ENCODE measurements at regions not wholly inside any gene's neighbourhood (a gene's known extent, or its start where the extent isn't known, plus 50 kb on each side); places are given as distances from the start of the nearest gene placed in this dataset.

DNA sequence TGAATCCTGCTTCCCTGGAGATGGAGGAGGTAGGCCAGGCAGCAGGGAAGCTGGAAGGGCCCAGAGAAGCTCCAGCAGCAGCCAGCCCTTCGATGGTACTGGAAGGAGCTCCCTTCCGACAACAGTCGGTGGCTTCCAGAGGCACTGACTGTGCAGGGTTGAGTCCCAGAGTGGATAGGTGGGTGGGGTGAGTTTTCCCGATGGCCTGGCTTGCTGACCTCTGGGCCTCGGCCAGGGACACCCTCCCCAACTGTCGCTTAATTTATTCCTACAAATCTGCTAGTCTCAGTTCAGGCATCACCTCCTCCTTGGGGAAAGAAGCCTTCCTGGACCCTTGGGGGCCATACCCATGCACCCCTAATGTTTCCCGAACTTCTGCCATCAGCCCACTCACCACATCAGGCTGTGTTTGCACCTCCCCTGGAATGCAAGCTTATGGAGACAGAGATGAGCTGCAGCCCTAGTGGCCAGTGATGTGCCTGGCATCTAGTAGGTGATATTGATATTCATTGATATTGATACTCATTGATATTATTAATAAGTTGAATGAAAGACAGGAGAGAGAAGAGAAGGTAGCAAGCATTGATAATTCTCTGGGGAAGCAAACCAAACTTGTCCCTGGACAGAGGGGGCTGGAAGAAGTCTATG lies 104.6 kb upstream of the BOD1 start:
- DNase-seq, result no peak
- H3K4me1 Mint-ChIP-seq (ENCODE audit: low read depth, unreplicated experiment), result peaks cover 46% of the 10 kb centered on the region
- peaks cover 17% of the 10 kb centered on the region for H3K9me3 Mint-ChIP-seq (ENCODE audit: unreplicated experiment)
- peaks cover 17% of the 10 kb centered on the region for H3K27me3 Mint-ChIP-seq (ENCODE audit: unreplicated experiment)
- H3K27ac Mint-ChIP-seq (ENCODE audit: unreplicated experiment), result peak overlapping the region; percentile 98
- peak overlapping the region; percentile 82 for H3K4me3 Mint-ChIP-seq (ENCODE audit: unreplicated experiment)
- no peaks in the 10 kb centered on the region for H3K36me3 Mint-ChIP-seq (ENCODE audit: unreplicated experiment)
- TF ChIP-seq, protein P1, sequence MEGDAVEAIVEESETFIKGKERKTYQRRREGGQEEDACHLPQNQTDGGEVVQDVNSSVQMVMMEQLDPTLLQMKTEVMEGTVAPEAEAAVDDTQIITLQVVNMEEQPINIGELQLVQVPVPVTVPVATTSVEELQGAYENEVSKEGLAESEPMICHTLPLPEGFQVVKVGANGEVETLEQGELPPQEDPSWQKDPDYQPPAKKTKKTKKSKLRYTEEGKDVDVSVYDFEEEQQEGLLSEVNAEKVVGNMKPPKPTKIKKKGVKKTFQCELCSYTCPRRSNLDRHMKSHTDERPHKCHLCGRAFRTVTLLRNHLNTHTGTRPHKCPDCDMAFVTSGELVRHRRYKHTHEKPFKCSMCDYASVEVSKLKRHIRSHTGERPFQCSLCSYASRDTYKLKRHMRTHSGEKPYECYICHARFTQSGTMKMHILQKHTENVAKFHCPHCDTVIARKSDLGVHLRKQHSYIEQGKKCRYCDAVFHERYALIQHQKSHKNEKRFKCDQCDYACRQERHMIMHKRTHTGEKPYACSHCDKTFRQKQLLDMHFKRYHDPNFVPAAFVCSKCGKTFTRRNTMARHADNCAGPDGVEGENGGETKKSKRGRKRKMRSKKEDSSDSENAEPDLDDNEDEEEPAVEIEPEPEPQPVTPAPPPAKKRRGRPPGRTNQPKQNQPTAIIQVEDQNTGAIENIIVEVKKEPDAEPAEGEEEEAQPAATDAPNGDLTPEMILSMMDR (IDR thresholded peaks at IDR 0.05; ENCODE audit: partially characterized antibody, unreplicated experiment), result peak; percentile 65

DNA sequence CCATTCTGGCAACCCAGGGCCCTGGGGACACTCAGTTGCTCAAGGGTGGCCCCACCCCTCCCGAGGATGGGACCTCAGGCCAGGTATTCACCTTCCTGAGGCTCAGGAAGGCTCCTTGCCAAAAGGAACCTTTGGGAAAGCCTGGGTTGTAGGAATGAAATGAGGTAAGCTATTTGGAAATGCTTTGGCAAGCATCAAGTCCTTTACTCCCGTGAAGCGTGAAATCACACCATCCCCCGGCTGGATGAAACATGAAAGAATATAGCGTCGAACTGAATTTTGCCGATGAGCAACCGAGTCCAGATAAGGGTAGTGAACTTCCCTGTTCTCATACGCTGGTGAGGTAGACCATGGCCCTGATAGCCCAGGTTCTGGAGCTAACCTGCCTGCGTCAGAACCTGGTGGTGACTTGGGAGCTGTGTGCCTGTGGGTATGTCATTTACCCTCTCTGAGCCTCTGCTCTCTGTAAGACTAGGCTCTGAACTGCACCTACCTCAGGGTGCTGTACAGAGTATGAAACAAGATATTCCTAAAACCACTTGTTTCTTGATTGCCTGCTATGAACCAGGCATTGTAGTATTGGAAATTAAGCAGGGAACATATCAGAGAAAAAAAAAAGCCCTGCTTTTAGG lies 105.3 kb upstream of the BOD1 start:
- TF ChIP-seq, protein P1 (IDR thresholded peaks at IDR 0.05; ENCODE audit: partially characterized antibody, unreplicated experiment), result no peak
- Mint-ChIP-seq H3K4me1 (ENCODE audit: low read depth, unreplicated experiment) (peaks cover 46% of the 10 kb centered on the region), H3K36me3 (ENCODE audit: unreplicated experiment) (no peaks in the 10 kb centered on the region), H3K27me3 (ENCODE audit: unreplicated experiment) (peaks cover 17% of the 10 kb centered on the region), H3K9me3 (ENCODE audit: unreplicated experiment) (peaks cover 17% of the 10 kb centered on the region), H3K27ac (ENCODE audit: unreplicated experiment) (peak overlapping the region; percentile 98), H3K4me3 (ENCODE audit: unreplicated experiment) (peak overlapping the region; percentile 79)
- DNase-seq, result no peak

DNA sequence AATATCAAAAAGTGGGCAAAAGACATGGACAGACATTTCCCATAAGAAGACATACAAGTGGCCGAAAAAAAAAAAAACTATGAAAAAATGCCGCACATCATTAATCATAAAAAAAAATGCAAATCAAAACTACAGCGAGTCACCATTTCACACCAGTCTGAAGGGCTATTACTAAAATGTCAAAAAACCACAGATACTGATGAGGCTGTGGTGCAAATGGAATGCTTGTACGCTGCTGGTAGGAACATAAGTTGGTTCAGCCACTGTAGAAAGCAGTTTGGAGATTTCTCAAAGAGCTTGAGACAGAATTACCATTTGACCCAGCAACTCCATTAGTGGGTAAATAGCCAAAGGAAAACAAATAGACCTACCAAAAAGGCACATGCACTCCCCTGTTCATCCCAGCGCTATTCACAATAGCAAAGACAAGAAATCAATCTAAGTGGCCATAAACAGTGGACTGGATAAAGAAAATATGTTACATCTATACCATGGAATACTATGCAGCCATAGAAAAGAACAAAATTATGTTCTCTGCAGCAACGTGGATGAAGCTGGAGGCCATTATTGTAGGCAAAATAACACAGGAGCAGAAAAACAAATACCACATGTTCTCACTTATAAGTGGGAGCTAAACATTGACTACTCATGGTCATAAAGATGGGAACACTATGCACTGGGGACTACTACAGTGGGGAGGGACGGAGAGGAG lies 110.6 kb upstream of the BOD1 start:
- Mint-ChIP-seq H3K27me3 (ENCODE audit: unreplicated experiment) (peaks cover 5% of the 10 kb centered on the region), H3K4me1 (ENCODE audit: low read depth, unreplicated experiment) (peaks cover 24% of the 10 kb centered on the region), H3K9me3 (ENCODE audit: unreplicated experiment) (peaks cover 4% of the 10 kb centered on the region), H3K27ac (ENCODE audit: unreplicated experiment) (no peak overlapping the region), H3K4me3 (ENCODE audit: unreplicated experiment) (no peak overlapping the region), H3K36me3 (ENCODE audit: unreplicated experiment) (no peaks in the 10 kb centered on the region)
- TF ChIP-seq, protein P1 (IDR thresholded peaks at IDR 0.05; ENCODE audit: partially characterized antibody, unreplicated experiment), result no peak
- no peak for DNase-seq

DNA sequence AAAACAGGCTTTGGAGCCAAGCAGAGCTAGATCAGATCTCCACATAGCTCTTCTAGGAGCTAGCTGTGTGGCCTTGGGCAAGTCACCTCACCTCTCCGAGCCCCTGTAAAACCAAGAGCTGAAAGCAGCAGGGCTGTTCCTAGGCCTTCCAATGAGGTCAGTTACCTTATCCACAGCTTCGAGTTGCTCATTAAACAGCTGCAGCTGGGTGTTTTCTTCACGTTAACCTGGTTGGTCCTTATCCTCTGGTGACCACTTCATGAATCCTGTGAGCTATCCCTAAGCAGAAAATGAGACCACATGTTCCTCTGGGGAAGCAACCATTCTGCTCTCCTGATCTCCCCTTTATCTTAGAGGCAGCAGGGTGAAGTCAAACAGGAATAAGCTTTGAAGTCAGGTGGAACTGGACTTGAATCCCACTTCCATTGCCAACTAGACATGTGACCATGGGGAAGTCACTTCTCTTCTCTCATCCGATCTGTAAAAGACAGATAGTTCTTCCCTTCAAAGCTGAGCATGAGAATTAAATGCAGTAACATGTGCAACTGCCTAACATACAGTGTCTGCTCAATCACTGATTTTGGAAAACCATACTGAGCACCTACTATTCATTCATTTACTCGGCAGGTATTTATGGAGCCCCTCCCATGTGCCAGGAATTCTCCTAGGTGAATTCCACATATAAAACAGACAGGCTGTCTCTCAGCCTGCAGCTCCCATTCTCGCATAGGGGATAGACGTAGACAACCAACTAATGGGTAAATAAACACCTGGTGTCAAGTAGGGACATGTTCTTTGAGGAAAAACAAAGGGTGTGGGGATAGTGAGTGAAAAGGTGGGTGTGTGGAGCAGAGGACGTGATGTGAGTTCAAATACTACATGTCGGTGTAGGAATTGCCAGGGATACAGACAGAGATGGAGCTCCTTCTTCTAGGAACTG lies 111.7 kb upstream of the BOD1 start:
- H3K27ac Mint-ChIP-seq (ENCODE audit: unreplicated experiment), result no peak overlapping the region
- peaks cover 14% of the 10 kb centered on the region for H3K4me1 Mint-ChIP-seq (ENCODE audit: low read depth, unreplicated experiment)
- peaks cover 5% of the 10 kb centered on the region for H3K27me3 Mint-ChIP-seq (ENCODE audit: unreplicated experiment)
- H3K4me3 Mint-ChIP-seq (ENCODE audit: unreplicated experiment), result no peak overlapping the region
- H3K36me3 Mint-ChIP-seq (ENCODE audit: unreplicated experiment), result no peaks in the 10 kb centered on the region
- peaks cover 4% of the 10 kb centered on the region for H3K9me3 Mint-ChIP-seq (ENCODE audit: unreplicated experiment)
- no peak for DNase-seq
- TF ChIP-seq, protein P1 (IDR thresholded peaks at IDR 0.05; ENCODE audit: partially characterized antibody, unreplicated experiment), result no peak
